BJ (cell line): ENCODE measurements at regions not wholly inside any gene's neighbourhood (a gene's known extent, or its start where the extent isn't known, plus 50 kb on each side); places are given as distances from the start of the nearest gene placed in this dataset.

Experiments
- CTCF ChIA-PET: fragments of 350-600 bp; formaldehyde crosslinking; extraction: SDS; loops from one replicate; lab custom pipeline; 2021; ENCODE audit warnings: antibody characterized with exemption, inconsistent platforms; lab: Yijun Ruan, JAX
- POLR2A ChIA-PET: fragments of 300-600 bp; sonication (Branson Sonifier 250); formaldehyde crosslinking; extraction: SDS; loops from one replicate; lab custom pipeline; 2021; ENCODE audit warnings: antibody characterized with exemption; lab: Charles Lee
- DNase-seq: peaks from one replicate; pipeline ENCODE4 v3.0.0-alpha.2; 2011; ENCODE audit warnings: low read depth
- H3K27me3 ChIP-seq: 2 replicates; pipeline ENCODE4 v1.6.0; 2011; ENCODE audit warnings: low read length; ENCODE audit not compliant: control insufficient read depth, insufficient read depth
- H3K36me3 ChIP-seq: 2 replicates; pipeline ENCODE4 v1.5.1; 2011; ENCODE audit warnings: low read length; ENCODE audit not compliant: control insufficient read depth, insufficient read depth
- H3K4me3 ChIP-seq: 2 replicates; pipeline ENCODE4 v1.5.1; 2011; ENCODE audit warnings: low read depth, mild to moderate bottlenecking, control low read depth, low read length
- TF ChIP-seq, protein P1 (sequence below): IDR thresholded peaks from 2 replicates; pipeline ENCODE4 v1.5.1; 2011; ENCODE audit warnings: low read depth, mild to moderate bottlenecking, control low read depth, inconsistent platforms, low read length, moderate library complexity; ENCODE audit not compliant: insufficient read depth

DNA sequence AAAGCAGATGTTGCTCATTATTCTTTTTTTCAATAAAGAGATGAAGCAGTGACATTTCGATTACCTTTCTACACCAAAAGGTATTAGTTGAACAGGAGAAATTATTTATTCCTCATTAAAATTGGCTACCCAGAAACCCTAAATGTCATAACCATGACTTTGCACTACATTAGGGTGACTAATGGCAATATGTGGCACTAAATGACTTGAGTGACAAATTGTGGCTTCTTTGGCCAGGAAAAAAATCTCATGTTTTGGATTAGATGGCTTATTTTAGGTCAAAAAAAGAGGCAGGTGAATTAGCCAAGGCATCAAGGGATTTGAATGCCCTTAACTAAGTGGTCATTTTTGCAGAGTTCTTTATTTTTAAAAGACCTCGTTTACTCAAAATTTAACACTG lies 353.9 kb downstream of the NDFIP2 start:
- Histone ChIP-seq H3K4me3 (no peak overlapping the region), H3K36me3 (no peaks in the 10 kb centered on the region), H3K27me3 (no peaks in the 10 kb centered on the region)
- ChIA-PET CTCF (no interaction called here), POLR2A (no interaction called here)
- TF ChIP-seq, protein P1, sequence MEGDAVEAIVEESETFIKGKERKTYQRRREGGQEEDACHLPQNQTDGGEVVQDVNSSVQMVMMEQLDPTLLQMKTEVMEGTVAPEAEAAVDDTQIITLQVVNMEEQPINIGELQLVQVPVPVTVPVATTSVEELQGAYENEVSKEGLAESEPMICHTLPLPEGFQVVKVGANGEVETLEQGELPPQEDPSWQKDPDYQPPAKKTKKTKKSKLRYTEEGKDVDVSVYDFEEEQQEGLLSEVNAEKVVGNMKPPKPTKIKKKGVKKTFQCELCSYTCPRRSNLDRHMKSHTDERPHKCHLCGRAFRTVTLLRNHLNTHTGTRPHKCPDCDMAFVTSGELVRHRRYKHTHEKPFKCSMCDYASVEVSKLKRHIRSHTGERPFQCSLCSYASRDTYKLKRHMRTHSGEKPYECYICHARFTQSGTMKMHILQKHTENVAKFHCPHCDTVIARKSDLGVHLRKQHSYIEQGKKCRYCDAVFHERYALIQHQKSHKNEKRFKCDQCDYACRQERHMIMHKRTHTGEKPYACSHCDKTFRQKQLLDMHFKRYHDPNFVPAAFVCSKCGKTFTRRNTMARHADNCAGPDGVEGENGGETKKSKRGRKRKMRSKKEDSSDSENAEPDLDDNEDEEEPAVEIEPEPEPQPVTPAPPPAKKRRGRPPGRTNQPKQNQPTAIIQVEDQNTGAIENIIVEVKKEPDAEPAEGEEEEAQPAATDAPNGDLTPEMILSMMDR: no peak
- DNase-seq: no peak

DNA sequence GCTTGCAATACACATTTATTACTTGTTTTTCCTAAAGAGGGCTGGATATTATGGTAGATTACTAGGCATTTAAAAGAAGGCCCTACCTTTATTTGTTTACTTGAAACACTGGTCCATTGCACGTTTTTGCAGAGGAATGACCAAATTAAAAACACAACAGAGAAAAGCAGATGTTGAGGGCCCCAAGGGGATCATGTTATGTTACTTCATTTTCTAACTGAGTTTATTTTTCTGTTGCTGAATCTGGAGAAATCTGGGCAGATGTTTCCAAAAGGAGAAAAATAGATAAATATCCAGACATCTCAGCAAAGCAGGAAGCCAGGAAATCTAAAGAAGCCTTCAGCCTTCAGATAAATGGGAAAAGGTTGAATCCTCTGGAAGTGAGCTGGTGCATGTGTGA lies 353.0 kb downstream of the NDFIP2 start:
- ChIA-PET CTCF (interaction anchor here (0.6 kb wide), 1 partner anchor 528 kb away, joined by 3 read pairs; no protein-coding TSS in a partner anchor), POLR2A (interaction anchor here (0.6 kb wide), 1 partner anchor 93 kb away, joined by 5 read pairs; no protein-coding TSS in a partner anchor)
- TF ChIP-seq, protein P1: no peak
- H3K36me3 ChIP-seq: no peaks in the 10 kb centered on the region
- DNase-seq: no peak
- H3K27me3 ChIP-seq: no peaks in the 10 kb centered on the region
- H3K4me3 ChIP-seq: no peak overlapping the region

DNA sequence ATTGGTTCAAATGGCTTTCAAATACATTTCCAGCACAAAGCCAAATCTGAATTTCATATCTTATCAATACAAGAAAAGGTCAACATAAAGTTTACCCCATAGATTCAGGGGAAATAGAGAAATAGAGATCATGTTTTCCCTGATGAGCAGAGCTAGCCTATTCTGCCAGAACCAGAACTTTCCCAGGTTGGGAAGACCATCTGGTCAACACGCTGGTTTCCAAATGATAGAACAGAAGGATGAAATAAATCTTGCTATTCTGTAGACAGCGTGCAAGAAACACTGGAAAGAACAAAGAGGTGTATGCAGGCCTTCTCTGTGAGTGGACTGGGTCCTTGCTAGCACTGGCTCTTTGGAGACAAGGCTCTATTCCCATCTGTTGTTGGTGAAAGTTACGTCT lies 350.6 kb downstream of the NDFIP2 start:
- CTCF ChIA-PET: no interaction called here
- Histone ChIP-seq H3K27me3 (no peaks in the 10 kb centered on the region), H3K4me3 (no peak overlapping the region), H3K36me3 (no peaks in the 10 kb centered on the region)
- TF ChIP-seq, protein P1: no peak
- DNase-seq: no peak
- POLR2A ChIA-PET: no interaction called here

DNA sequence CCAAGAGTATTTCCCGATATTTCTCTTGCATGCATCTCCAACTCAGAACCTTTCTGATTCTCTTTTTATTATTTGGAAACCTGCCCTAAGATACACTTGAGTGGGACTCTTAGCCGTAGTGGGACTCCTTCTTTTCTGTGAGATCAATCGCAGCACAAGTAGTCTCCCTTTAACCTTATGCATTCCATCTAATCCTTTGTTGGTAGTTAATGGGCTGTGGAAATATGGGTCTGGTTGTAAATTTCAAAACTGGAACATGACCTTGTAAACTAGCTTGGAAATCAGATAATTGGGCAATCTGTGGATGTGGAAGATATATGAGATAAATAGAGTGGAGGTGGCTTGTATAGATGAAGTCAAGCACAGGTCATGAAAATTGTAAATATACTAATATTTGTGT lies 350.0 kb downstream of the NDFIP2 start:
- ChIA-PET CTCF (no interaction called here), POLR2A (no interaction called here)
- DNase-seq: no peak

DNA sequence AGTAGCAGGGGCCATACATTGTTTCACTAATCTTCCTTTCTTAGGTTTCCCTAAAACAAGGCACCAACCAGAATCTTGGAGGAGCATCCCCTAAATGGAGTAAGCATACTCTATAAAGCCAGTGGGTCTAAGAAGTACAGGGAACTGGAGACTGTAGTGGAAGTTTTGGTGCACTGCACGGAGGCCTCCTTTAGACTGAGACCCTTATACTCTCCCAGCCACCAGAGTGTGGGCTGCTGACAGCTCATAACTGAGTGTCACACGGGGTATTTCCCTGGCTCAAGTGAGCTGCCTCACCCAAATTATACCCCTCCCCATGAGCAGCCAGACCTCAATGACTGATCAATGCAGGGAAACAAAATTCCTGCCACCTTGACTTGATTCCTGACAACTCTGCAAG lies 349.5 kb downstream of the NDFIP2 start:
- POLR2A ChIA-PET: no interaction called here
- CTCF ChIA-PET: interaction anchor here (0.8 kb wide), 1 partner anchor 18 kb away, joined by 3 read pairs; no protein-coding TSS in a partner anchor
- TF ChIP-seq, protein P1: no peak
- DNase-seq: no peak
- Histone ChIP-seq H3K36me3 (no peaks in the 10 kb centered on the region), H3K27me3 (no peaks in the 10 kb centered on the region), H3K4me3 (no peak overlapping the region)

More for the DNA sequence above, 350.0 kb downstream of the NDFIP2 start:
- no peaks in the 10 kb centered on the region for H3K36me3 ChIP-seq
- TF ChIP-seq, protein P1: no peak
- no peaks in the 10 kb centered on the region for H3K27me3 ChIP-seq
- no peak overlapping the region for H3K4me3 ChIP-seq
